ENCODE measurements at regions not wholly inside any gene's neighbourhood (a gene's known extent, or its start where the extent isn't known, plus 50 kb on each side); places are given as distances from the start of the nearest gene placed in this dataset.

DNA sequence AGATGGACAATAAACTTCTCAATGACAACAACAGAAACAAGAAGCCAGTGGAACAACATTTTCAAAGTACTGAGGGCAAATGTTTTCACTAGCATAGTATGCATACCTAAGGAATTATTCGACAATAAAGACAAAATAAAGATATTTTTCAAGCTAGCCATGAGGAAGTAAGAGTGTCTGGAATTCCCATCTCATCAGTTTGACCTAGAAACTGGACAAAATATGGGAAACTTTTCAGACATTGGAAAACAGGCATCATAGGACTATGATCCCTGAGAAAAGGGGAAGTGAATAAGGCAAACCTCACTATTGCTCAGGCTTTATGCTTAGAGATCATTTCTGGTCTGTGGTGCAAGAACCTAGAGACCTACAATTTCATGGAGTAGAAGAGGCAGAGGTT, 86.3 kb downstream of the OAT start:
- Histone ChIP-seq H4K20me1 (ENCODE audit: control insufficient read depth, insufficient read depth, insufficient read length) (no peaks in the 10 kb centered on the region), H2BK5ac (ENCODE audit: insufficient read length, low read length) (no peak overlapping the region), H3K27me3 (ENCODE audit: insufficient read depth, low read length) (no peaks in the 10 kb centered on the region; the same call in 1 of the 2 replicates), H4K91ac (ENCODE audit: insufficient read length, low read depth, low read length) (no peak overlapping the region), H2BK12ac (ENCODE audit: insufficient read length, low read depth, low read length) (no peak overlapping the region), H3K79me1 (ENCODE audit: insufficient read depth, low read depth, low read length, poor library complexity, severe bottlenecking) (no peaks in the 10 kb centered on the region), H3K4ac (ENCODE audit: low read depth, low read length) (no peak overlapping the region), H3K23me2 (ENCODE audit: insufficient read length, low read depth, low read length, poor library complexity, severe bottlenecking) (no peaks in the 10 kb centered on the region), H2BK15ac (ENCODE audit: low read depth, low read length) (no peak overlapping the region), H3K9ac (ENCODE audit: extremely low read depth, insufficient read length, low read length) (no peak overlapping the region), H4K8ac (replicated peaks; ENCODE audit: insufficient read length, low read depth, low read length) (no peak overlapping the region), H3K18ac (ENCODE audit: insufficient read length, low read depth, low read length) (no peak overlapping the region), H3K14ac (ENCODE audit: insufficient read depth, low read length) (no peak overlapping the region), H3K9me3 (ENCODE audit: control insufficient read depth, low read depth, low read length) (no peaks in the 10 kb centered on the region), H3K56ac (ENCODE audit: insufficient read length, low read depth, low read length) (no peak overlapping the region), H3K4me2 (ENCODE audit: insufficient read depth, insufficient read length, low read length) (no peak overlapping the region), H3K79me2 (ENCODE audit: insufficient read depth, low read length) (no peaks in the 10 kb centered on the region), H3T11ph (ENCODE audit: low read length) (no peak overlapping the region), H2BK20ac (ENCODE audit: low read depth, low read length, poor library complexity, severe bottlenecking) (no peak overlapping the region), H3K23ac (ENCODE audit: insufficient read length, low read depth, low read length) (no peak overlapping the region), H2BK120ac (ENCODE audit: low read depth, low read length, poor library complexity, severe bottlenecking) (no peak overlapping the region), H2AFZ (ENCODE audit: low read length) (no peak overlapping the region), H4K5ac (ENCODE audit: insufficient read length, low read depth, low read length) (no peak overlapping the region), H3K4me1 (ENCODE audit: insufficient read depth, low read length) (no peaks in the 10 kb centered on the region), H3K27ac (ENCODE audit: insufficient read length, low read depth, low read length) (no peak overlapping the region), H2AK5ac (ENCODE audit: insufficient read length, low read length) (no peak overlapping the region)
- TF ChIP-seq, protein P1, sequence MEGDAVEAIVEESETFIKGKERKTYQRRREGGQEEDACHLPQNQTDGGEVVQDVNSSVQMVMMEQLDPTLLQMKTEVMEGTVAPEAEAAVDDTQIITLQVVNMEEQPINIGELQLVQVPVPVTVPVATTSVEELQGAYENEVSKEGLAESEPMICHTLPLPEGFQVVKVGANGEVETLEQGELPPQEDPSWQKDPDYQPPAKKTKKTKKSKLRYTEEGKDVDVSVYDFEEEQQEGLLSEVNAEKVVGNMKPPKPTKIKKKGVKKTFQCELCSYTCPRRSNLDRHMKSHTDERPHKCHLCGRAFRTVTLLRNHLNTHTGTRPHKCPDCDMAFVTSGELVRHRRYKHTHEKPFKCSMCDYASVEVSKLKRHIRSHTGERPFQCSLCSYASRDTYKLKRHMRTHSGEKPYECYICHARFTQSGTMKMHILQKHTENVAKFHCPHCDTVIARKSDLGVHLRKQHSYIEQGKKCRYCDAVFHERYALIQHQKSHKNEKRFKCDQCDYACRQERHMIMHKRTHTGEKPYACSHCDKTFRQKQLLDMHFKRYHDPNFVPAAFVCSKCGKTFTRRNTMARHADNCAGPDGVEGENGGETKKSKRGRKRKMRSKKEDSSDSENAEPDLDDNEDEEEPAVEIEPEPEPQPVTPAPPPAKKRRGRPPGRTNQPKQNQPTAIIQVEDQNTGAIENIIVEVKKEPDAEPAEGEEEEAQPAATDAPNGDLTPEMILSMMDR (conservative IDR thresholded peaks at IDR 0.05) = no peak
- peaks cover 25% of the 10 kb centered on the region for H3K27me3 Mint-ChIP-seq (ENCODE audit: low read depth)
- peaks cover 0 to 7% (median 2%) of the 10 kb centered on the region in 3 experiments; a peak in 1 of 7 replicates for H3K36me3 Mint-ChIP-seq (ENCODE audit: insufficient read depth in 1 of 3, low read depth in 3 of 3)
- H3K9me3 Mint-ChIP-seq = peaks cover 16% of the 10 kb centered on the region in 2 experiments; a peak in 4 of 5 replicates
- no peaks in the 10 kb centered on the region for H3K4me1 Mint-ChIP-seq
- no CpG with 5 or more reads among the region's 1 CpG for WGBS (ENCODE audit: extremely low coverage, insufficient read length, low lambda C conversion rate)
- DNase-seq = no peak
- H3K4me3 Mint-ChIP-seq = no peak overlapping the region
- H3K27ac Mint-ChIP-seq = no peak overlapping the region
